Loucy (cell line): ENCODE measurements at regions not wholly inside any gene's neighbourhood (a gene's known extent, or its start where the extent isn't known, plus 50 kb on each side); places are given as distances from the start of the nearest gene placed in this dataset.

Experiments used
- EZH2phosphoT487 ChIP-seq: fragments of 200-600 bp; IDR thresholded peaks from 2 replicates; pipeline ENCODE4 v1.6.1; 2018; ENCODE audit warnings: antibody characterized with exemption, mild to moderate bottlenecking, moderate library complexity, borderline replicate concordance
- TF ChIP-seq, protein P1 (sequence below): fragments of 200-600 bp; sonication (generic); conservative IDR thresholded peaks from 2 replicates; pipeline ENCODE4 v1.5.1; 2014; ENCODE audit warnings: mild to moderate bottlenecking, antibody characterized with exemption, low read length

- TF ChIP-seq, protein P1, sequence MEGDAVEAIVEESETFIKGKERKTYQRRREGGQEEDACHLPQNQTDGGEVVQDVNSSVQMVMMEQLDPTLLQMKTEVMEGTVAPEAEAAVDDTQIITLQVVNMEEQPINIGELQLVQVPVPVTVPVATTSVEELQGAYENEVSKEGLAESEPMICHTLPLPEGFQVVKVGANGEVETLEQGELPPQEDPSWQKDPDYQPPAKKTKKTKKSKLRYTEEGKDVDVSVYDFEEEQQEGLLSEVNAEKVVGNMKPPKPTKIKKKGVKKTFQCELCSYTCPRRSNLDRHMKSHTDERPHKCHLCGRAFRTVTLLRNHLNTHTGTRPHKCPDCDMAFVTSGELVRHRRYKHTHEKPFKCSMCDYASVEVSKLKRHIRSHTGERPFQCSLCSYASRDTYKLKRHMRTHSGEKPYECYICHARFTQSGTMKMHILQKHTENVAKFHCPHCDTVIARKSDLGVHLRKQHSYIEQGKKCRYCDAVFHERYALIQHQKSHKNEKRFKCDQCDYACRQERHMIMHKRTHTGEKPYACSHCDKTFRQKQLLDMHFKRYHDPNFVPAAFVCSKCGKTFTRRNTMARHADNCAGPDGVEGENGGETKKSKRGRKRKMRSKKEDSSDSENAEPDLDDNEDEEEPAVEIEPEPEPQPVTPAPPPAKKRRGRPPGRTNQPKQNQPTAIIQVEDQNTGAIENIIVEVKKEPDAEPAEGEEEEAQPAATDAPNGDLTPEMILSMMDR = no peak
- TF ChIP-seq EZH2phosphoT487 = no peak
These were observed 87.2 kb downstream of the SLC5A7 start for GRCh38 chr2:108073415-108074072.
